Neural cell (in vitro differentiated cells): ENCODE measurements at regions not wholly inside any gene's neighbourhood (a gene's known extent, or its start where the extent isn't known, plus 50 kb on each side); places are given as distances from the start of the nearest gene placed in this dataset.

ENCODE experiments used
- CTCF ChIP-seq: fragments of 450-650 bp; IDR thresholded peaks from 2 replicates; pipeline ENCODE4 v1.5.1; 2014; ENCODE audit warnings: antibody characterized with exemption, mild to moderate bottlenecking, moderate library complexity; ENCODE audit not compliant: poor library complexity, severe bottlenecking
- EP300 ChIP-seq: fragments of 450-650 bp; conservative IDR thresholded peaks from 2 replicates; pipeline ENCODE4 v1.6.1; 2014; ENCODE audit warnings: antibody characterized with exemption, mild to moderate bottlenecking, moderate library complexity; ENCODE audit not compliant: poor library complexity, severe bottlenecking
- POLR2AphosphoS5 ChIP-seq: IDR thresholded peaks from 2 replicates; pipeline ENCODE4 v1.6.1; 2012
- REST ChIP-seq: IDR thresholded peaks from 2 replicates; pipeline ENCODE4 v1.6.1; 2012; ENCODE audit warnings: borderline replicate concordance

- TF ChIP-seq CTCF (no peak), EP300 (no peak), REST (no peak), POLR2AphosphoS5 (no peak)
Observed at GRCh38 chr1:22231068-22231593, 88.2 kb upstream of the WNT4 start.
